Activated naive CD8-positive, alpha-beta T cell treated with anti-CD3 and anti-CD28 coated beads, Interleukin-2, amount 10 ng/mL, durations not matched to agents 7 days and 5 days (primary cell): ENCODE measurements at regions not wholly inside any gene's neighbourhood (a gene's known extent, or its start where the extent isn't known, plus 50 kb on each side); places are given as distances from the start of the nearest gene placed in this dataset.
"Not testable (repeated sequence)": the region's sequence is repeated elsewhere in the genome, so short reads cannot be mapped to it uniquely, and the experiment has no call there.

ENCODE experiments used
- ATAC-seq: fragments of 150-1000 bp; cut with Tn5 transposase; one replicate; pipeline ENCODE4 v1.10.0; 2021; ENCODE audit warnings: low read depth, moderate library complexity
- POLR2A ChIA-PET: fragments of 350-600 bp; sonication (Branson Sonifier 250); formaldehyde crosslinking; loops from one replicate; lab custom pipeline; 2021; ENCODE audit warnings: antibody characterized with exemption; lab: Charles Lee
- DNase-seq: peaks from one replicate; pipeline ENCODE4 v3.0.0; 2021
- H3K27ac Mint-ChIP-seq: one replicate; pipeline ENCODE4 v1.8.0; 2022; ENCODE audit warnings: mild to moderate bottlenecking, mixed read lengths
- H3K27me3 Mint-ChIP-seq: one replicate; pipeline ENCODE4 v1.8.0; 2022; ENCODE audit warnings: mild to moderate bottlenecking, moderate library complexity, mixed read lengths
- H3K36me3 Mint-ChIP-seq: one replicate; pipeline ENCODE4 v1.8.0; 2021; ENCODE audit warnings: mild to moderate bottlenecking, mixed read lengths
- H3K4me1 Mint-ChIP-seq: one replicate; pipeline ENCODE4 v1.8.0; 2021; ENCODE audit warnings: mixed read lengths
- H3K4me3 Mint-ChIP-seq: one replicate; pipeline ENCODE4 v1.8.0; 2022; ENCODE audit warnings: mild to moderate bottlenecking, moderate library complexity, mixed read lengths
- H3K9me3 Mint-ChIP-seq: one replicate; pipeline ENCODE4 v1.8.0; 2021; ENCODE audit warnings: mixed read lengths

DNA sequence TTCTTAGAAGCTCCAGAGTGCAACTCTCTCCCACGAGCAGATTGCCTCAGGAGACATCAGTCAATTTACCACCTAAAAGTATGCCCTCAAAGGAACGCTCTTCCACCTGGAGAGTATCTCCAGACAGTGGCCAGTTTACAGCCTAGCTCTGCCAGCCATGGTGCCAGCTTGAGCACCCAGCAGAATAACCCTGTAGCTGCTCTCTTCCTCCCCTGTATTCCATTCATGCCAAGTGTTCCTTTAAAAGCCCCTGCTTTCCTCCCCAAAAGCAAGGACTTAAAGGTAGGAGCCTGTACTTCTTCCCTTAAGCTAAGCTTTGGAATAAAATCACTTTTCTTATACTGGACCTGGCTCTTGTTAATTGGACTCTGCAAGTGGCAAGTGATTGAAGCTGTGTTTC, 245.4 kb upstream of the TMEM132C start:
- DNase-seq, result no peak
- Mint-ChIP-seq H3K4me3 (no peak overlapping the region), H3K27ac (no peak overlapping the region), H3K4me1 (no peaks in the 10 kb centered on the region), H3K27me3 (no peaks in the 10 kb centered on the region), H3K36me3 (no peaks in the 10 kb centered on the region), H3K9me3 (peaks cover 4% of the 10 kb centered on the region)
- ATAC-seq, result no peak
- POLR2A ChIA-PET, result no interaction called here

DNA sequence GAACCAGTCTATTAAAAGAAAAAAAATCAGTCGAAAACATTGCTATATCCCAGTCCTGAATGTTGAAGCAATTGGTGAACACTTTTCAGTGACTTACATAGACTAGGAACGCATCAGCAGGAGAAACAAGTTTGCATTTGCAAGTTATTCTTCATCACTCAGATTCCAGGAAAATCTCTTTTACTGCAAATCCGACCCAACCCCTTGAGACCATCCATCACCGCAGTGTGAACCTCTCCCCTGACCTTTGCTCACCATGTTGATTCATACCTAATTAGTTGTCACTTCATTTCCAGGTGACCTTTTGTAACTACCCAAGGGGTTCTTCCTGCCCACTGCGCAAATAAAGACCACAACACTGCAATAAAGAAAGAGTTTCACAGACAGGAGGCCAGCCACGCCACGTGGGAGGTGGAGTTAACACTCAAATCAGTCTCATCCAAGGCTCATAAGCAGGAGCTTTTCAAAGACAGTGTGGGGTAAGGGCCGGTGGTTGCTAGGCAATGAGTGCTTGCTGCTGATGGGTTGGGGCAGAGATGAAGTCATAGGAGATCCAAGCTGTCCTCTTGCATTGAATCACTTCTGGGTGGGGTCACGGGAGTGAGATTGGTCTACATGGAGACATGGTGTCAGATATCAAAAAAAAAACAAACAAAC, 241.3 kb upstream of the TMEM132C start:
- Mint-ChIP-seq H3K4me1 (no peaks in the 10 kb centered on the region), H3K9me3 (peaks cover 6% of the 10 kb centered on the region), H3K27ac (peak overlapping the region; percentile 13), H3K27me3 (no peaks in the 10 kb centered on the region), H3K4me3 (no peak overlapping the region), H3K36me3 (no peaks in the 10 kb centered on the region)
- ATAC-seq (no peak), DNase-seq (no peak)
- POLR2A ChIA-PET, result no interaction called here

- peaks cover 9% of the 10 kb centered on the region for H3K9me3 Mint-ChIP-seq
- no peaks in the 10 kb centered on the region for H3K27me3 Mint-ChIP-seq
- POLR2A ChIA-PET, result no interaction called here
- ATAC-seq (no peak), DNase-seq (no peak)
- no peaks in the 10 kb centered on the region for H3K36me3 Mint-ChIP-seq
- no peaks in the 10 kb centered on the region for H3K4me1 Mint-ChIP-seq
- H3K27ac Mint-ChIP-seq, result no peak overlapping the region
- no peak overlapping the region for H3K4me3 Mint-ChIP-seq
Observed at GRCh38 chr12:128026696-128027574, 240.0 kb upstream of the TMEM132C start.

DNA sequence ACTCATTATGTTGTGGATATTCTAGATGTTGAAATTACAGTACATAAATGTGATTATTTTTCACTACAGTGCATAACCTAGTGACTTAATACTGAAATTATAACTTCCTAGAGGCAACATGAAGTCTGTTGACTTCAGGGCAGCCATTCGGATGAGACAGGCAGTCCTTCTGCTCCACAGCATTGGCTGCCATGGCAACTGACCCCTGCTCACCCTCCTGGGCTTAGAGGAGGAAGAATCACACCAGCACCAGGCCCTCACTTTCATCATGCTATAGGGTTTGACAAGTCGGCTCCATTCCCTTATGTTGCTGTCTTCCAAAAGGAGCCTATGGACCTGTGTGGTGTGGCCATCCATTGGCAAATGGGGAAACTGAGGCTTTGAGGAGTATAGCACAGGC, 233.5 kb upstream of the TMEM132C start:
- no peak overlapping the region for H3K27ac Mint-ChIP-seq
- no peaks in the 10 kb centered on the region for H3K4me1 Mint-ChIP-seq
- DNase-seq (no peak), ATAC-seq (no peak)
- peaks cover 5% of the 10 kb centered on the region for H3K9me3 Mint-ChIP-seq
- no peaks in the 10 kb centered on the region for H3K36me3 Mint-ChIP-seq
- POLR2A ChIA-PET, result no interaction called here
- H3K27me3 Mint-ChIP-seq, result no peaks in the 10 kb centered on the region
- no peak overlapping the region for H3K4me3 Mint-ChIP-seq

DNA sequence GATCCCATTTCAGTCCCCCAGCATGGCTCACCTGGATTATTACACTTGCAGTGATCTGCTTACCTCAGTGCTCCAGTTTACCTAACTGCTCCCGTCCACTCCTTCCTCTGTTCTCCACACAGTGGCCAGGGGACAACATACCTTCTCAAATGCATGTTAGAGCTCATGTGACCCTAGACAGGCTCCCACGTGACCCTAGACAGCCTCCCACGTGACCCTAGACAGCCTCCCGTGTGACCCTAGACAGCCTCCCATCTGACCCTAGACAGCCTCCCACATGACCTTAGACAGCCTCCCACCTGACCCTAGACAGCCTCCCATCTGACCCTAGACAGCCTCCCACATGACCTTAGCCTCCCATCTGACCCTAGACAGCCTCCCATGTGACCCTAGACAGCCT, 226.0 kb upstream of the TMEM132C start:
- no peaks in the 10 kb centered on the region for H3K36me3 Mint-ChIP-seq
- DNase-seq (no peak), ATAC-seq (no peak)
- H3K4me1 Mint-ChIP-seq, result no peaks in the 10 kb centered on the region
- no peak overlapping the region for H3K4me3 Mint-ChIP-seq
- H3K27me3 Mint-ChIP-seq, result no peaks in the 10 kb centered on the region
- H3K9me3 Mint-ChIP-seq, result peaks cover 19% of the 10 kb centered on the region
- POLR2A ChIA-PET, result no interaction called here
- no peak overlapping the region for H3K27ac Mint-ChIP-seq

DNA sequence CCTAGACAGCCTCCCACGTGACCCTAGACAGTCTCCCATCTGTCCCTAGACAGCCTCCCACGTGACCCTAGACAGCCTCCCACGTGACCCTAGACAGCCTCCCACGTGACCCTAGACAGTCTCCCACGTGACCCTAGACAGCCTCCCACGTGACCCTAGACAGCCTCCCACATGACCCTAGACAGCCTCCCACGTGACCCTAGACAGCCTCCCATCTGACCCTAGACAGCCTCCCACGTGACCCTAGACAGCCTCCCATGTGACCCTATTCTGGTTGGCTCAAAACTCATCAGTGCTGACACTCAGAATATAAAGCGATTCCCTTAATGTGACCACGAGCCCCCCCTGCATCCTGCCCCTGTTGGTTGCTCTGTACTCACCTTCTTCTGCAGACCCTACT, 224.7 kb upstream of the TMEM132C start:
- H3K27me3 Mint-ChIP-seq, H3K36me3 Mint-ChIP-seq, H3K4me3 Mint-ChIP-seq, H3K4me1 Mint-ChIP-seq, DNase-seq, ATAC-seq, H3K27ac Mint-ChIP-seq, POLR2A ChIA-PET: not testable (repeated sequence)
- peaks cover 18% of the 10 kb centered on the region for H3K9me3 Mint-ChIP-seq

- Mint-ChIP-seq H3K4me1 (no peaks in the 10 kb centered on the region), H3K36me3 (no peaks in the 10 kb centered on the region), H3K27ac (no peak overlapping the region), H3K9me3 (peaks cover 18% of the 10 kb centered on the region), H3K4me3 (no peak overlapping the region), H3K27me3 (no peaks in the 10 kb centered on the region)
- POLR2A ChIA-PET, result no interaction called here
- ATAC-seq (no peak), DNase-seq (no peak)
Observed at GRCh38 chr12:128042825-128043224, 224.1 kb upstream of the TMEM132C start.

GRCh38 chr12:128043317-128043716, 223.7 kb upstream of the TMEM132C start:
- Mint-ChIP-seq H3K27ac (no peak overlapping the region), H3K9me3 (peaks cover 18% of the 10 kb centered on the region), H3K36me3 (no peaks in the 10 kb centered on the region), H3K4me3 (no peak overlapping the region), H3K27me3 (no peaks in the 10 kb centered on the region), H3K4me1 (no peaks in the 10 kb centered on the region)
- no peak for DNase-seq
- POLR2A ChIA-PET, result no interaction called here
- ATAC-seq, result no peak

- Mint-ChIP-seq H3K27ac (no peak overlapping the region), H3K4me3 (no peak overlapping the region), H3K36me3 (no peaks in the 10 kb centered on the region), H3K27me3 (no peaks in the 10 kb centered on the region), H3K9me3 (peaks cover 12% of the 10 kb centered on the region), H3K4me1 (no peaks in the 10 kb centered on the region)
- POLR2A ChIA-PET, result no interaction called here
- DNase-seq (no peak), ATAC-seq (no peak)
Observed at GRCh38 chr12:128047266-128048060, 219.5 kb upstream of the TMEM132C start.

DNA sequence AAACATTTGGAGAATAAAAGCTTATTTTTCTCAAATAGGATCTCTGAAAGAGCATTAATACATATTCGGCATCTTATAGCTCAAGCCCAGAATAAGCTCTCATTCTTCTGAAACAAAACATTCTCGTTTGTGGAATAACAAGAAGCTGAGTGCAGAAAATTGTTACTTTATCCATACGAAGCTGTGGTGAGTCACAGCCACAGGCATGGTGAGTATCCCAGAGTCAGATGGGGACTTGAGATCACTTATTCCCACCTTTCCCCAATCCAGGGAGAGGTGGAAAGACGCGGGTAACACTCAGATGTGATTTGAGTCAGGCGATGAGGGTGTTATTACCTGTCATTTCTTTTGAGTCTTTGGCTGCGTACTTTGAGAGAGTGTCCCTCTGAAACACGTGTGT, 214.6 kb upstream of the TMEM132C start:
- Mint-ChIP-seq H3K9me3 (peaks cover 3% of the 10 kb centered on the region), H3K4me3 (no peak overlapping the region), H3K27ac (no peak overlapping the region), H3K4me1 (no peaks in the 10 kb centered on the region), H3K27me3 (no peaks in the 10 kb centered on the region), H3K36me3 (no peaks in the 10 kb centered on the region)
- POLR2A ChIA-PET, result no interaction called here
- no peak for DNase-seq
- ATAC-seq, result no peak

DNA sequence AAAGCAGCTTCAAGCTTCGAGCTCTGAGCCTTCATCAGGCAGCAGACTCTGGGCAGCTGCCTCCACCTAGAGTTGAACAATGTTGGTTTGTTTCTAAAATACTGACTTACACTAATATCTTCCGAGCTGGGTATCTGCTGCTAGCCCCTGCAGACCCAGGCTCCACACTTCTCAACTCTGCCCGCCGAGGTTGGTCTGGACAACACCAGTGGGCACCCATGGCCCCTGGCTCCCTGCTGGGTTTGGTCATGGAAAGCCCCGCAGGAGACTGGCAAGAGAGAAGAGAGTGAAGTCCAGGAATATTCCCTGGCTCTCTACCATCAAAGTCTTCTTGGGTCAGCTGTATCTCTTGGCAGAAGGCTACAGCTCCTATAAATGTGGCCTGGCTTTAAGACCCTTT, 214.2 kb upstream of the TMEM132C start:
- Mint-ChIP-seq H3K4me1 (no peaks in the 10 kb centered on the region), H3K36me3 (no peaks in the 10 kb centered on the region), H3K27me3 (no peaks in the 10 kb centered on the region), H3K9me3 (peaks cover 3% of the 10 kb centered on the region), H3K27ac (no peak overlapping the region), H3K4me3 (no peak overlapping the region)
- ATAC-seq, result no peak
- POLR2A ChIA-PET, result no interaction called here
- DNase-seq, result no peak

- Mint-ChIP-seq H3K36me3 (no peaks in the 10 kb centered on the region), H3K27ac (no peak overlapping the region), H3K9me3 (peaks cover 1% of the 10 kb centered on the region), H3K4me1 (no peaks in the 10 kb centered on the region), H3K27me3 (no peaks in the 10 kb centered on the region), H3K4me3 (no peak overlapping the region)
- ATAC-seq (no peak), DNase-seq (no peak)
- POLR2A ChIA-PET, result no interaction called here
Observed at GRCh38 chr12:128055567-128055966, 211.4 kb upstream of the TMEM132C start.

- Mint-ChIP-seq H3K36me3 (no peaks in the 10 kb centered on the region), H3K4me1 (no peaks in the 10 kb centered on the region), H3K27ac (no peak overlapping the region), H3K27me3 (no peaks in the 10 kb centered on the region), H3K9me3 (peaks cover 1% of the 10 kb centered on the region), H3K4me3 (no peak overlapping the region)
- no peak for DNase-seq
- no peak for ATAC-seq
- POLR2A ChIA-PET, result no interaction called here
Observed at GRCh38 chr12:128056136-128056801, 210.7 kb upstream of the TMEM132C start.
